ENCODE measurements at regions not wholly inside any gene's neighbourhood (a gene's known extent, or its start where the extent isn't known, plus 50 kb on each side); places are given as distances from the start of the nearest gene placed in this dataset.
"Not testable (repeated sequence)": the region's sequence is repeated elsewhere in the genome, so short reads cannot be mapped to it uniquely, and the experiment has no call there.

- H3K9me3 ChIP-seq, result no peaks in the 10 kb centered on the region
- no peak overlapping the region for H3K27ac ChIP-seq
- H3K4me1 ChIP-seq, result no peaks in the 10 kb centered on the region
- H3K36me3 ChIP-seq, result no peaks in the 10 kb centered on the region
- H3K4me3 ChIP-seq, result no peak overlapping the region
- intact Hi-C loops (cut with DNase I), result no loop called here
- DNase-seq, result no peak
- 33 to 53% methylated on average over 1 of the region's 1 CpG for WGBS, 2 donors
- no peak for TF ChIP-seq CTCF (IDR thresholded peaks at IDR 0.05)
- H3K27me3 ChIP-seq, result peaks cover 0 to 9% (median 0%) of the 10 kb centered on the region in 4 donors
Measured at GRCh38 chr3:75232216-75232615, 431.9 kb upstream of the FRG2C start.

GRCh38 chr3:75235631-75236030 is 428.5 kb upstream of the FRG2C start:
- Histone ChIP-seq H3K36me3 (no peaks in the 10 kb centered on the region), H3K4me1 (no peaks in the 10 kb centered on the region), H3K27me3 (no peaks in the 10 kb centered on the region), H3K27ac (no peak overlapping the region), H3K9me3 (no peaks in the 10 kb centered on the region), H3K4me3 (no peak overlapping the region)
- no peak for TF ChIP-seq POLR2A (IDR thresholded peaks at IDR 0.05)
- TF ChIP-seq CTCF (IDR thresholded peaks at IDR 0.05), result no peak
- DNase-seq, result no peak
- intact Hi-C loops (cut with DNase I), result no loop called here
- WGBS, 2 donors, result 70 to 73% methylated on average over 4 of the region's 4 CpGs

DNA sequence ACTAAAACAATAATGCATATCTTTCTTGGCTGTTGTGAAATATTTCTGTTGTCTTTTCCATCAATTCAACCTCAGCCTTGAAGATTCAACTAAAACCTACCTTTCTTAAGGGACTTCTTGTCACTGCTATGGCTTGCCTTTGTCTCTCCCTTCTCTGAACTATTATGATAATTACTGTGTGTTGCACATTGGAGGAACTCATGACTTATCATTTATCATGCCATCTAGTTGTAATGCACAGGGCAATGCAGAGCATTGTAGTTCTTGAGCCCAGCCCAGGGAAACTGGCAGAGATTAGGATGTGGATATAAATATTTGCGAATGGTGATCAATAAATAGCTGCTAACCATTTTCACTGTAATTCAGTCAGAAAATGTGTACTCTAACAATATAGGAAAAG is 427.1 kb upstream of the FRG2C start:
- TF ChIP-seq POLR2A (IDR thresholded peaks at IDR 0.05) (no peak), CTCF (IDR thresholded peaks at IDR 0.05) (no peak)
- DNase-seq, result no peak
- Histone ChIP-seq H3K9me3 (no peaks in the 10 kb centered on the region), H3K36me3 (no peaks in the 10 kb centered on the region), H3K4me1 (no peaks in the 10 kb centered on the region), H3K27ac (no peak overlapping the region), H3K27me3 (no peaks in the 10 kb centered on the region), H3K4me3 (no peak overlapping the region)
- intact Hi-C loops (cut with DNase I), result no loop called here
- 63 to 94% methylated on average over 1 of the region's 1 CpG for WGBS, 2 donors

GRCh38 chr3:75237477-75237876 is 426.7 kb upstream of the FRG2C start:
- intact Hi-C loops (cut with DNase I), result no loop called here
- WGBS, 2 donors, result 37 to 50% methylated on average over 3 of the region's 3 CpGs
- H3K9me3 ChIP-seq, result no peaks in the 10 kb centered on the region

DNA sequence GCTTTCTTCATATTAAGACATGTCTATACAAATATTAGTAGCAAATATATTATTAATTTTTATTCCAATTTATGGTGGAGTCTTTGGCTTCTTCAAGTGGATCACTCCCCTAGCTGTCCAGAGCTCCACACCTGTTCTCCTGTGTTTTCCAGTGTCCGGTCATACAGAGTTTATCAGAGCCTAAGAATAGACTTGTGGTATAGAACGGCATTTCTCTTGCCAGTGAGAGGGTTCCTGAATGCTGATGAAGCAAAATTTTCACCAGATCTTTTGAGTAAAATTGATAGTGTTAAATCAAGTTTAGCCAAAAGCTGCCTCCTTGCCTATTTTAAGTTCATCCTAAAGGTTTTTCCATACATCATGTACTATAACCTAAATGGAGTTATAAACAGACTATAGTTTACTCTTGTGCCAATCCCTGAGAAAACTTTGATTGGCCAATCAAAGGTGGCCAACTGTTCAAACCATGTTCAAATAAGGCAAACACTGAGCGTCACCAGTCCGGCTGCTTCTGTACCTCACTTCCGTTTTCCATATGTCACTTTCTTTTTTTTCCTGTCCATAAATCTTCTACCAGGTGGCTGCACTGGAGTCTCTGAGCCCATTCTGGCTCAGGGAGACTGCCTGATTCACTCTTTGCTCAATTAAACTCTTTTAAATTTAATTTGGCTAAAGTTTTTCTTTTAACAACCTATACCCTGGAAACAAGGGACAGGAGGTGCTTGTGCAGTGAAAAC is 422.7 kb upstream of the FRG2C start:
- intact Hi-C loops (cut with DNase I); H3K9me3 ChIP-seq; H3K36me3 ChIP-seq; H3K4me3 ChIP-seq; H3K4me1 ChIP-seq; H3K27ac ChIP-seq; DNase-seq; H3K27me3 ChIP-seq: not testable (repeated sequence)
- WGBS, 2 donors, result 40 to 45% methylated on average over 5 of the region's 5 CpGs

More at GRCh38 chr3:75237477-75237876, 426.7 kb upstream of the FRG2C start:
- H3K27me3 ChIP-seq, result no peaks in the 10 kb centered on the region
- DNase-seq, result no peak
- H3K27ac ChIP-seq, result no peak overlapping the region
- TF ChIP-seq CTCF (IDR thresholded peaks at IDR 0.05) (no peak), POLR2A (IDR thresholded peaks at IDR 0.05) (no peak)
- no peak overlapping the region for H3K4me3 ChIP-seq
- H3K36me3 ChIP-seq, result no peaks in the 10 kb centered on the region
- no peaks in the 10 kb centered on the region for H3K4me1 ChIP-seq

Data from esophagus squamous epithelium (tissue), 5 donors.